A549 (cell line): ENCODE measurements at regions not wholly inside any gene's neighbourhood (a gene's known extent, or its start where the extent isn't known, plus 50 kb on each side); places are given as distances from the start of the nearest gene placed in this dataset.

Source experiments
- ATAC-seq, 2 experiments: fragments of 200-7000 bp in 1 of 2; fragments of >200 bp in 1 of 2; cut with Nextera tagmentation in 1 of 2; cut with Tn5 transposase in 1 of 2; 3 replicates each; pipeline versions ENCODE4 v1.8.0 to v1.9.1; 2018 to 2020; ENCODE audit warnings: mild to moderate bottlenecking in 1 of 2, moderate library complexity in 1 of 2
- CTCF ChIA-PET: fragments of 300-600 bp; sonication (Branson Sonifier 250); formaldehyde crosslinking; extraction: SDS; loops from one replicate; lab custom pipeline; 2021; ENCODE audit warnings: antibody characterized with exemption, inconsistent platforms; lab: Yijun Ruan, JAX
- POLR2A ChIA-PET: fragments of 350-600 bp; formaldehyde crosslinking; extraction: SDS; loops from one replicate; lab custom pipeline; 2021; ENCODE audit warnings: antibody characterized with exemption, inconsistent platforms; lab: Yijun Ruan, JAX
- DNase-seq, 2 experiments: peaks; one replicate each; pipeline versions ENCODE4 v3.0.0 to v3.0.0-alpha.2; 2011 to 2016; ENCODE audit warnings: low read depth in 1 of 2, low spot score in 1 of 2
- FAIRE-seq: peaks from 2 replicates; lab custom pipeline; 2011; peaks lifted over from hg19 to GRCh38; lab: Jason Lieb, UNC
- H3K27ac ChIP-seq, 2 experiments: fragments of >200 bp; sonication (Bioruptor Twin); formaldehyde crosslinking; 3 replicates each; pipeline ENCODE4 v1.5.1; 2016 to 2017
- H3K4me1 ChIP-seq: fragments of >200 bp; sonication (Bioruptor Twin); formaldehyde crosslinking; 3 replicates; pipeline ENCODE4 v1.6.1; 2016
- H3K4me2 ChIP-seq: fragments of >200 bp; sonication (Bioruptor Twin); formaldehyde crosslinking; 3 replicates; pipeline ENCODE4 v1.6.1; 2016
- H3K4me3 ChIP-seq: fragments of >200 bp; sonication (Bioruptor Twin); formaldehyde crosslinking; 3 replicates; pipeline ENCODE4 v1.5.1; 2016
- H3K9me3 ChIP-seq: fragments of >200 bp; sonication (Bioruptor Twin); formaldehyde crosslinking; 3 replicates; pipeline ENCODE4 v1.6.1; 2016
- CBX2 ChIP-seq: fragments of 200-600 bp; sonication (generic); IDR thresholded peaks from 2 replicates; pipeline ENCODE4 v1.6.1; 2016; ENCODE audit warnings: low read depth, mild to moderate bottlenecking, borderline replicate concordance
- CHD2 ChIP-seq: fragments of 150-350 bp; IDR thresholded peaks from 2 replicates; pipeline ENCODE4 v1.6.1; 2014; ENCODE audit warnings: low read length; ENCODE audit not compliant: partially characterized antibody
- CHD4 ChIP-seq: fragments of 200-600 bp; sonication (generic); IDR thresholded peaks from 2 replicates; pipeline ENCODE4 v1.6.1; 2016; ENCODE audit warnings: antibody characterized with exemption, mild to moderate bottlenecking, borderline replicate concordance
- EHF ChIP-seq: fragments of 250-450 bp; sonication (Bioruptor Pico); IDR thresholded peaks from 2 replicates; pipeline ENCODE4 v1.5.0; 2020; ENCODE audit warnings: mild to moderate bottlenecking
- EP300 ChIP-seq, 2 experiments: fragments of >200 bp; sonication (Bioruptor Twin); formaldehyde crosslinking; IDR thresholded peaks; 2 replicates in 1 of 2; 3 replicates in 1 of 2; pipeline ENCODE4 v1.6.1; 2016 to 2017
- GATA3 ChIP-seq: IDR thresholded peaks from 2 replicates; pipeline ENCODE4 v1.6.1; 2012; ENCODE audit warnings: borderline replicate concordance
- HMGXB4 ChIP-seq: fragments of 250-450 bp; sonication (Bioruptor Pico); IDR thresholded peaks from 2 replicates; pipeline ENCODE4 v1.5.0; 2021; ENCODE audit warnings: mild to moderate bottlenecking, moderate library complexity, borderline replicate concordance
- HOXB13 ChIP-seq: fragments of 250-450 bp; sonication (Bioruptor Pico); IDR thresholded peaks from 2 replicates; pipeline ENCODE4 v1.5.0; 2020; ENCODE audit warnings: low read depth, mild to moderate bottlenecking, moderate library complexity
- HOXB5 ChIP-seq: fragments of 250-450 bp; sonication (Bioruptor Pico); IDR thresholded peaks from 2 replicates; pipeline ENCODE4 v1.5.0; 2020; ENCODE audit warnings: mild to moderate bottlenecking, moderate library complexity
- MAFK ChIP-seq: fragments of 450-650 bp; IDR thresholded peaks from 2 replicates; pipeline ENCODE4 v1.6.1; 2014; ENCODE audit not compliant: partially characterized antibody
- MYC ChIP-seq: IDR thresholded peaks from 2 replicates; pipeline ENCODE4 v1.6.1; 2012; ENCODE audit warnings: mild to moderate bottlenecking, inconsistent platforms, low read length, improper control_type of control experiment, borderline replicate concordance
- POLR2AphosphoS2 ChIP-seq: conservative IDR thresholded peaks from 2 replicates; pipeline ENCODE4 v1.6.1; 2012; ENCODE audit warnings: low read length, improper control_type of control experiment, inconsistent platforms
- RNF2 ChIP-seq: fragments of 200-600 bp; sonication (generic); IDR thresholded peaks from 2 replicates; pipeline ENCODE4 v1.6.1; 2016; ENCODE audit warnings: low read depth, mild to moderate bottlenecking, antibody characterized with exemption, moderate library complexity, borderline replicate concordance
- SREBF2 ChIP-seq: fragments of 450-650 bp; IDR thresholded peaks from 2 replicates; pipeline ENCODE4 v1.6.1; 2014; ENCODE audit warnings: mild to moderate bottlenecking, moderate library complexity
- USF2 ChIP-seq: fragments of 450-650 bp; IDR thresholded peaks from 2 replicates; pipeline ENCODE4 v1.6.1; 2014; ENCODE audit warnings: antibody characterized with exemption
- ZC3H11A ChIP-seq: fragments of 450-650 bp; IDR thresholded peaks from 2 replicates; pipeline ENCODE4 v1.6.1; 2014; ENCODE audit warnings: antibody characterized with exemption, mild to moderate bottlenecking
- WGBS: methylation state at CpG from one replicate; pipeline ENCODE4 v1.1.6; 2017; ENCODE audit errors: missing lambda C conversion rate; 5-methylcytosine and 5-hydroxymethylcytosine counted together
- TF ChIP-seq, protein P1 (sequence below): IDR thresholded peaks from 2 replicates; pipeline ENCODE4 v1.6.1; 2012
- TF ChIP-seq, protein P2 (sequence below): fragments of 150-350 bp; IDR thresholded peaks from 2 replicates; pipeline ENCODE4 v1.6.1; 2014; ENCODE audit warnings: low read depth, mild to moderate bottlenecking, low read length

- no peak overlapping the region for H3K4me3 ChIP-seq
- TF ChIP-seq POLR2AphosphoS2 = no peak
- TF ChIP-seq USF2 = no peak
- no peak for TF ChIP-seq HOXB5 (CRISPR knock-in tag)
- TF ChIP-seq EHF (CRISPR knock-in tag) = no peak
- no peak for TF ChIP-seq HMGXB4 (CRISPR knock-in tag)
- no peak for TF ChIP-seq CHD4
- H3K4me1 ChIP-seq = no peaks in the 10 kb centered on the region
- FAIRE-seq = no peak
- 19% methylated on average over 2 of the region's 2 CpGs for WGBS
- ChIA-PET CTCF (no interaction called here), POLR2A (no interaction called here)
- no peak for DNase-seq
- no peak for ATAC-seq
- H3K9me3 ChIP-seq = no peaks in the 10 kb centered on the region
- no peak overlapping the region for H3K4me2 ChIP-seq
- H3K27ac ChIP-seq = no peak overlapping the region
Measured at GRCh38 chr4:116866106-116866505, 219.3 kb downstream of the TRAM1L1 start.

- no peaks in the 10 kb centered on the region for H3K9me3 ChIP-seq
- H3K27ac ChIP-seq = no peak overlapping the region
- H3K4me3 ChIP-seq = no peak overlapping the region
- no peak overlapping the region for H3K4me2 ChIP-seq
- CTCF ChIA-PET = no interaction called here
- no peak for FAIRE-seq
- POLR2A ChIA-PET = no interaction called here
- 19% methylated on average over 1 of the region's 1 CpG for WGBS
- no peaks in the 10 kb centered on the region for H3K4me1 ChIP-seq
- no peak for TF ChIP-seq HOXB13
- TF ChIP-seq SREBF2 = no peak
- TF ChIP-seq ZC3H11A = no peak
- TF ChIP-seq, protein P1, sequence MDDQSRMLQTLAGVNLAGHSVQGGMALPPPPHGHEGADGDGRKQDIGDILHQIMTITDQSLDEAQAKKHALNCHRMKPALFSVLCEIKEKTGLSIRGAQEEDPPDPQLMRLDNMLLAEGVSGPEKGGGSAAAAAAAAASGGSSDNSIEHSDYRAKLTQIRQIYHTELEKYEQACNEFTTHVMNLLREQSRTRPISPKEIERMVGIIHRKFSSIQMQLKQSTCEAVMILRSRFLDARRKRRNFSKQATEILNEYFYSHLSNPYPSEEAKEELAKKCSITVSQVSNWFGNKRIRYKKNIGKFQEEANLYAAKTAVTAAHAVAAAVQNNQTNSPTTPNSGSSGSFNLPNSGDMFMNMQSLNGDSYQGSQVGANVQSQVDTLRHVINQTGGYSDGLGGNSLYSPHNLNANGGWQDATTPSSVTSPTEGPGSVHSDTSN = no peak
- TF ChIP-seq MAFK = no peak
- no peak for TF ChIP-seq CHD2
- TF ChIP-seq GATA3 = no peak
- TF ChIP-seq CBX2 = no peak
- ATAC-seq = no peak
- DNase-seq = no peak
Measured at GRCh38 chr4:116862592-116862991, 222.8 kb downstream of the TRAM1L1 start.

GRCh38 chr4:116860891-116861290 lies 224.5 kb downstream of the TRAM1L1 start:
- ATAC-seq (no peak), DNase-seq (no peak), FAIRE-seq (no peak)
- Histone ChIP-seq H3K4me2 (no peak overlapping the region), H3K27ac (no peak overlapping the region), H3K9me3 (no peaks in the 10 kb centered on the region), H3K4me3 (no peak overlapping the region), H3K4me1 (no peaks in the 10 kb centered on the region)
- POLR2A ChIA-PET = no interaction called here
- 20% methylated on average over 1 of the region's 1 CpG for WGBS
- CTCF ChIA-PET = no interaction called here
- TF ChIP-seq GATA3 (no peak), EP300 (IDR thresholded peaks at IDR 0.05) (no peak), MYC (no peak), RNF2 (no peak)
- TF ChIP-seq, protein P2, sequence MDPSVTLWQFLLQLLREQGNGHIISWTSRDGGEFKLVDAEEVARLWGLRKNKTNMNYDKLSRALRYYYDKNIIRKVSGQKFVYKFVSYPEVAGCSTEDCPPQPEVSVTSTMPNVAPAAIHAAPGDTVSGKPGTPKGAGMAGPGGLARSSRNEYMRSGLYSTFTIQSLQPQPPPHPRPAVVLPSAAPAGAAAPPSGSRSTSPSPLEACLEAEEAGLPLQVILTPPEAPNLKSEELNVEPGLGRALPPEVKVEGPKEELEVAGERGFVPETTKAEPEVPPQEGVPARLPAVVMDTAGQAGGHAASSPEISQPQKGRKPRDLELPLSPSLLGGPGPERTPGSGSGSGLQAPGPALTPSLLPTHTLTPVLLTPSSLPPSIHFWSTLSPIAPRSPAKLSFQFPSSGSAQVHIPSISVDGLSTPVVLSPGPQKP = no peak
- TF ChIP-seq, all 56 proteins: peak for 0
